ENCODE measurements at regions not wholly inside any gene's neighbourhood (a gene's known extent, or its start where the extent isn't known, plus 50 kb on each side); places are given as distances from the start of the nearest gene placed in this dataset.

DNA sequence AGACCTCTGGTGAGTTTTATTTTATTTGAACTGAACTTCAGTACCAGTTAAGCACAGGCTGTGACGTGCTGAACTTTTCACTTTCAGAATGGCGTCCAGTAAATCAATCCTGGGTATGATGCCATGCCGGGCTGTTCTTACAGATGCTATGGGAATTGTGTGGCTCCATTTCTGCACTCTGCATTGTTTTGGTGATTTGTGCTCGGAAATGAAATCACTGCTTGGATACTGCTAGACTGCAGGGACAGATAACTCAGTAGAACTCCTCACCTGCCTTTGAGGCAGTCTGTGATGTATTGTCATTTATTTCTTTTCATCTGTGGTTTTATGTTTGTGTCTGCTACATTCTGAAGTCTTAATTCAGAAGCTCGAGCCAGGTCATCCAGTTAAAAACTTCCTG, 172.7 kb downstream of the PTPN11 start:
- Histone ChIP-seq H3K9ac (no peak overlapping the region), H4K20me1 (ENCODE audit: insufficient read depth) (no peaks in the 10 kb centered on the region), H3K27ac (no peak overlapping the region), H3K9me3 (ENCODE audit: low read depth) (no peaks in the 10 kb centered on the region), H3K4me2 (ENCODE audit: unreplicated experiment) (no peak overlapping the region), H3K9me2 (ENCODE audit: insufficient read depth) (no peaks in the 10 kb centered on the region), H2AFZ (no peak overlapping the region), H3K4me3 (no peak overlapping the region), H3K79me2 (ENCODE audit: insufficient read depth) (no peaks in the 10 kb centered on the region), H3K36me3 (ENCODE audit: low read depth) (no peaks in the 10 kb centered on the region), H3K27me3 (replicated peaks; ENCODE audit: insufficient read depth) (no peaks in the 10 kb centered on the region), H3K4me1 (ENCODE audit: insufficient read depth) (no peaks in the 10 kb centered on the region), H3F3A (ENCODE audit: insufficient read depth) (no peaks in the 10 kb centered on the region)
- TF ChIP-seq EZH2 (IDR thresholded peaks at IDR 0.05; ENCODE audit: insufficient read depth, poor library complexity, severe bottlenecking) (no peak), EZH2phosphoT487 (IDR thresholded peaks at IDR 0.05; ENCODE audit: insufficient read depth, low read depth) (no peak)
- 26 to 28% methylated on average over 5 of the region's 5 CpGs for WGBS, 2 experiments (ENCODE audit: low coverage in 1 of 2, low lambda C conversion rate in 2 of 2, missing lambda C conversion rate in 2 of 2)
- DNase-seq: no peak
- in situ Hi-C loops (cut with MboI): no loop called here

DNA sequence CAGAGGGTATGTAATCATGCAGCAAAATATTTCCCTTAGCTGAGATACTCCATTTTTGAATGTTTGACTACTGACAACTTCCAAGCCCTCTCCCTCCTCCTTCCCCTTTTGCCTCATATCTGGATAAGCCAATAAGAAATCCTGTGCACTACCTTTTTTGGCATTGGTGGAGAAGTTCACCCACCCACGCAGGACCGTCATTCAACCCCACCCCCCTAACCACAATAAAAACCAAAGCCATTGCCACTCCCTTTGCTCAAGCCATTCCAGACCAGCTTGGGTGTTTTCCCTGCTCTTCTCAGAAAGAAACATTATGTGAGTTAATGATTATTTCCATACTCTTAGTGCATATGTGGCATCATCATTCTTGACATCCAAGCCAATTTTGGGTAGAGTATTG, 176.7 kb downstream of the PTPN11 start:
- WGBS, 2 experiments (ENCODE audit: low coverage in 1 of 2, low lambda C conversion rate in 2 of 2, missing lambda C conversion rate in 2 of 2): 0 to 3% methylated on average over 2 of the region's 2 CpGs
- no peaks in the 10 kb centered on the region for H3K4me1 ChIP-seq (ENCODE audit: insufficient read depth)
- no peak for DNase-seq
- no peak overlapping the region for H3K27ac ChIP-seq
- TF ChIP-seq EZH2phosphoT487 (IDR thresholded peaks at IDR 0.05; ENCODE audit: insufficient read depth, low read depth): no peak
- TF ChIP-seq EZH2 (IDR thresholded peaks at IDR 0.05; ENCODE audit: insufficient read depth, poor library complexity, severe bottlenecking): no peak
- no peak overlapping the region for H3K4me2 ChIP-seq (ENCODE audit: unreplicated experiment)
- no peaks in the 10 kb centered on the region for H3K36me3 ChIP-seq (ENCODE audit: low read depth)
- H3K79me2 ChIP-seq (ENCODE audit: insufficient read depth): no peaks in the 10 kb centered on the region
- H4K20me1 ChIP-seq (ENCODE audit: insufficient read depth): no peaks in the 10 kb centered on the region
- H3K9ac ChIP-seq: no peak overlapping the region
- no peak overlapping the region for H3K4me3 ChIP-seq
- no peaks in the 10 kb centered on the region for H3K27me3 ChIP-seq (replicated peaks; ENCODE audit: insufficient read depth)
- H3K9me2 ChIP-seq (ENCODE audit: insufficient read depth): no peaks in the 10 kb centered on the region
- in situ Hi-C loops (cut with MboI): no loop called here
- no peaks in the 10 kb centered on the region for H3K9me3 ChIP-seq (ENCODE audit: low read depth)
- H3F3A ChIP-seq (ENCODE audit: insufficient read depth): peaks cover 5% of the 10 kb centered on the region; the same call in 1 of the 2 replicates
- no peak overlapping the region for H2AFZ ChIP-seq

DNA sequence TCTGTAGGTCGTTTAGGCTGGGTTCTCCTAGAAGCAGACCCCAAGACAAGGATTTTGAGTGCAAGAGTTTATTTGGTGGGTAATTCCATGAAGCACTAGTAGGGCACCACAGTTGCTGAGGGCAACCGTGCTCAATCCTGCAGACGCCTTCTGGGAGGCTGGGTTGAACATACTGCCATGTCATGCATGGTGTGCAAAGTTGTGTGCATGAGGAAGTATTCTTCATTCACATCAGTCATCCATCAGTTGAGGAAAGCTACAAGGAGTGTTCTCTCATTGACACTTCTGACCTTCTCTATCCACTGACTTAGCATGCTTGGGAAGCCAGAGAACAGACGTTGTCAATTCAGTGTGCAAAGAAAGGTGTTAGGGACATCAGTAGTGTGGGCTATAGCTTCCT, 179.2 kb downstream of the PTPN11 start:
- Histone ChIP-seq H3K4me1 (ENCODE audit: insufficient read depth) (no peaks in the 10 kb centered on the region), H4K20me1 (ENCODE audit: insufficient read depth) (no peaks in the 10 kb centered on the region), H3F3A (ENCODE audit: insufficient read depth) (peaks cover 5% of the 10 kb centered on the region; the same call in 1 of the 2 replicates), H2AFZ (no peak overlapping the region), H3K9ac (no peak overlapping the region), H3K9me3 (ENCODE audit: low read depth) (no peaks in the 10 kb centered on the region), H3K4me3 (no peak overlapping the region), H3K9me2 (ENCODE audit: insufficient read depth) (no peaks in the 10 kb centered on the region), H3K27ac (no peak overlapping the region), H3K79me2 (ENCODE audit: insufficient read depth) (no peaks in the 10 kb centered on the region), H3K27me3 (replicated peaks; ENCODE audit: insufficient read depth) (no peaks in the 10 kb centered on the region), H3K4me2 (ENCODE audit: unreplicated experiment) (no peak overlapping the region), H3K36me3 (ENCODE audit: low read depth) (no peaks in the 10 kb centered on the region)
- 20 to 31% methylated on average over 4 of the region's 4 CpGs for WGBS, 2 experiments (ENCODE audit: low coverage in 1 of 2, low lambda C conversion rate in 2 of 2, missing lambda C conversion rate in 2 of 2)
- no peak for TF ChIP-seq EZH2 (IDR thresholded peaks at IDR 0.05; ENCODE audit: insufficient read depth, poor library complexity, severe bottlenecking)
- TF ChIP-seq EZH2phosphoT487 (IDR thresholded peaks at IDR 0.05; ENCODE audit: insufficient read depth, low read depth): no peak
- in situ Hi-C loops (cut with MboI): no loop called here
- no peak for DNase-seq

DNA sequence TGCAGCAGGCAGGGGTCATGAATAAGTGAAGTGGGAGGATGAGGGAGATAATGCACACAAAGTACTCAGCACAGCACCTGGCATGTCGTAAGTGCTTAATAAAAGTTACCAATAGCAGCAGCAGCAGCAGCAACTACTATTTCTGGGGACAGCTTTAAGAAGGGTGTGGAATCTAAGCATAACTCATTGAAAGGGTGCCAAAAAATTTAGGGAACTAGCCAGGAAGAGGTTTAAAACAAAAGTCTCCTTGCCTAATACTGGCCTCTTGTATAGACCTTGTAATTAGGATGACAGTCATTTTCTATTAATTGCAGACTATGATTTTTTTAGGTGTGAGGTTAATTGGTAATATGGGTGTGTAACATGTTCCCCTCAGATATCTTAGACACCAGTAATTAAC, 179.9 kb downstream of the PTPN11 start:
- Histone ChIP-seq H3K9me3 (ENCODE audit: low read depth) (no peaks in the 10 kb centered on the region), H4K20me1 (ENCODE audit: insufficient read depth) (no peaks in the 10 kb centered on the region), H3K79me2 (ENCODE audit: insufficient read depth) (no peaks in the 10 kb centered on the region), H2AFZ (no peak overlapping the region), H3K9me2 (ENCODE audit: insufficient read depth) (no peaks in the 10 kb centered on the region), H3K36me3 (ENCODE audit: low read depth) (no peaks in the 10 kb centered on the region), H3K27ac (no peak overlapping the region), H3F3A (ENCODE audit: insufficient read depth) (peaks cover 5% of the 10 kb centered on the region; the same call in 1 of the 2 replicates), H3K9ac (no peak overlapping the region), H3K4me1 (ENCODE audit: insufficient read depth) (no peaks in the 10 kb centered on the region), H3K27me3 (replicated peaks; ENCODE audit: insufficient read depth) (no peaks in the 10 kb centered on the region), H3K4me3 (no peak overlapping the region), H3K4me2 (ENCODE audit: unreplicated experiment) (no peak overlapping the region)
- TF ChIP-seq EZH2phosphoT487 (IDR thresholded peaks at IDR 0.05; ENCODE audit: insufficient read depth, low read depth): no peak
- TF ChIP-seq EZH2 (IDR thresholded peaks at IDR 0.05; ENCODE audit: insufficient read depth, poor library complexity, severe bottlenecking): no peak
- 0 to 6% methylated on average over 1 of the region's 1 CpG for whole genome bisulfite sequencing, 2 experiments (ENCODE audit: low coverage in 1 of 2, low lambda C conversion rate in 2 of 2, missing lambda C conversion rate in 2 of 2)
- in situ Hi-C loops (cut with MboI): no loop called here
- DNase-seq: no peak

DNA sequence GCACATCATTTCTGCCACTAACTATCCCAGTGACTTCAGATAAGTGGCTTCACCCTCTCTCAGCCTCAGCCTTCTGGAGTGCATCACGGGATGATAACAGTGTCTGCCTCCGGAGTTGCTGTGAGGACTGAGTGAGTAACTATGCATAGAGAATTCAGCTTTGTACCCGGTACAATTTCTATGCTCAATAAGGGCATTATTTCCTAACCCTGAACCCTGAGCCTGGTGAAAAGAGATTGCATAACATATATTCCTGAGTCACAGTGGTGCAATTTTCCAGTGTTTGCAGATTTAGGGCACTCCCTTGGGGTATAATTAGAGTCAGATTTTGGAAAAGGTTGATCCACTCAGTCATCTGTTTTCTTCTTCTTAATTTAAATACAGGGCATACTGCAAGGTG, 181.1 kb downstream of the PTPN11 start:
- in situ Hi-C loops (cut with MboI): no loop called here
- Histone ChIP-seq H3K9me2 (ENCODE audit: insufficient read depth) (no peaks in the 10 kb centered on the region), H2AFZ (no peak overlapping the region), H3K9me3 (ENCODE audit: low read depth) (no peaks in the 10 kb centered on the region), H4K20me1 (ENCODE audit: insufficient read depth) (no peaks in the 10 kb centered on the region), H3K4me2 (ENCODE audit: unreplicated experiment) (no peak overlapping the region), H3K27me3 (replicated peaks; ENCODE audit: insufficient read depth) (no peaks in the 10 kb centered on the region), H3K9ac (no peak overlapping the region), H3K79me2 (ENCODE audit: insufficient read depth) (no peaks in the 10 kb centered on the region), H3K36me3 (ENCODE audit: low read depth) (no peaks in the 10 kb centered on the region), H3K27ac (no peak overlapping the region), H3F3A (ENCODE audit: insufficient read depth) (peaks cover 5% of the 10 kb centered on the region; the same call in 1 of the 2 replicates), H3K4me3 (no peak overlapping the region), H3K4me1 (ENCODE audit: insufficient read depth) (no peaks in the 10 kb centered on the region)
- DNase-seq: peak; percentile 73
- 0 to 2% methylated on average over 3 of the region's 3 CpGs for WGBS, 2 experiments (ENCODE audit: low coverage in 1 of 2, low lambda C conversion rate in 2 of 2, missing lambda C conversion rate in 2 of 2)
- TF ChIP-seq EZH2phosphoT487 (IDR thresholded peaks at IDR 0.05; ENCODE audit: insufficient read depth, low read depth): no peak
- TF ChIP-seq EZH2 (IDR thresholded peaks at IDR 0.05; ENCODE audit: insufficient read depth, poor library complexity, severe bottlenecking): no peak
